T-helper 1 cell (primary cell): ENCODE measurements at regions not wholly inside any gene's neighbourhood (a gene's known extent, or its start where the extent isn't known, plus 50 kb on each side); places are given as distances from the start of the nearest gene placed in this dataset.

Experiments
- DNase-seq, 5 donors: peaks; one replicate each; pipeline ENCODE4 v3.0.0-alpha.2; 2012 to 2020

- no peak for DNase-seq
These were observed 77.7 kb upstream of the NFIB start for GRCh38 chr9:14391620-14392019.

GRCh38 chr9:14389657-14390056 is 75.7 kb upstream of the NFIB start:
- no peak for DNase-seq

GRCh38 chr9:14389146-14389545 is 75.2 kb upstream of the NFIB start:
- no peak for DNase-seq

- DNase-seq: no peak
These were observed 69.8 kb upstream of the NFIB start for GRCh38 chr9:14383773-14384172.

GRCh38 chr9:14383294-14383693 is 69.4 kb upstream of the NFIB start:
- no peak for DNase-seq

GRCh38 chr9:14380061-14380836 is 66.3 kb upstream of the NFIB start:
- DNase-seq: no peak

GRCh38 chr9:14379280-14379679 is 65.3 kb upstream of the NFIB start:
- DNase-seq: no peak

GRCh38 chr9:14373706-14374105 is 59.8 kb upstream of the NFIB start:
- no peak for DNase-seq

- no peak for DNase-seq
These were observed 59.4 kb upstream of the NFIB start for GRCh38 chr9:14373336-14373666.

GRCh38 chr9:14372437-14373335 is 58.7 kb upstream of the NFIB start:
- no peak for DNase-seq

GRCh38 chr9:14369011-14369410 is 55.1 kb upstream of the NFIB start:
- DNase-seq: no peak

GRCh38 chr9:14366076-14366475 is 52.1 kb upstream of the NFIB start:
- no peak for DNase-seq

- DNase-seq: no peak
These were observed 51.7 kb upstream of the NFIB start for GRCh38 chr9:14365670-14366069.
